GM23248 (cell line): ENCODE measurements at regions not wholly inside any gene's neighbourhood (a gene's known extent, or its start where the extent isn't known, plus 50 kb on each side); places are given as distances from the start of the nearest gene placed in this dataset.

ENCODE experiments used
- EZH2 ChIP-seq: fragments of 200-600 bp; sonication (generic); IDR thresholded peaks from 2 replicates; pipeline ENCODE4 v1.6.1; 2018; ENCODE audit warnings: antibody characterized with exemption, mild to moderate bottlenecking; ENCODE audit not compliant: insufficient read depth, poor library complexity, severe bottlenecking
- EZH2phosphoT487 ChIP-seq: fragments of 200-600 bp; sonication (generic); IDR thresholded peaks from 2 replicates; pipeline ENCODE4 v1.6.1; 2018; ENCODE audit warnings: antibody characterized with exemption, moderate library complexity, mild to moderate bottlenecking, low read depth; ENCODE audit not compliant: insufficient read depth

DNA sequence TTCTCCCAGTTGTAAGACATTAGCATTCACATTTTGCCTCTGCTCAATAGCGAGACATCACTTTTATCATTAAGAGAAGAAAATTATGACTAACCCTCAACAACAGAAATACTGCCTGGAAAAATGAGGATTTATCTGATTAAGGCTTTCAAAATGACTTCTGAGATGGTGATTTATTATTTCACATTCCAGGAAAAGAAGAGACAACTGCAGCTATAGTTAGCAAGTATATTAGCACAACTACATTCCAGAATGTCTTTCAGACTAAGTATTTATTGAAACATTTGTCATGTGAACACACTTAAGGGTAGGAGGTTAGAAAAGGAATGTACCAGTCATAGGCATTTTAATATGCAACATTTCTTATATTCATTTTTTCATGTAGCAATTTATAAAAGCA, 162.0 kb downstream of the IQUB start:
- TF ChIP-seq EZH2phosphoT487, result no peak
- TF ChIP-seq EZH2, result no peak
